DND-41 (cell line): ENCODE measurements at regions not wholly inside any gene's neighbourhood (a gene's known extent, or its start where the extent isn't known, plus 50 kb on each side); places are given as distances from the start of the nearest gene placed in this dataset.

Source experiments
- ATAC-seq: fragments of 200-7000 bp; cut with Tn5 transposase; 3 replicates; pipeline ENCODE4 v1.9.1; 2021; ENCODE audit warnings: low read depth; ENCODE audit not compliant: insufficient read depth
- DNase-seq: peaks from one replicate; pipeline ENCODE4 v3.0.0-alpha.2; 2020
- H2AFZ ChIP-seq: 2 replicates; pipeline ENCODE4 v1.6.0; 2012; ENCODE audit warnings: low read depth, low read length
- H3K27ac ChIP-seq: 2 replicates; pipeline ENCODE4 v1.5.1; 2012; ENCODE audit warnings: low read length, inconsistent platforms
- H3K27me3 ChIP-seq: fragments of 200-600 bp; sonication (generic); 2 replicates; pipeline ENCODE4 v1.6.0; 2012; ENCODE audit warnings: low read length, mild to moderate bottlenecking, inconsistent platforms; ENCODE audit not compliant: insufficient read depth, poor library complexity
- H3K36me3 ChIP-seq: 2 replicates; pipeline ENCODE4 v1.5.1; 2012; ENCODE audit warnings: low read length, inconsistent platforms; ENCODE audit not compliant: insufficient read depth
- H3K4me1 ChIP-seq: 2 replicates; pipeline ENCODE4 v1.5.1; 2012; ENCODE audit warnings: mild to moderate bottlenecking, low read length; ENCODE audit not compliant: insufficient read depth
- H3K4me2 ChIP-seq: 2 replicates; pipeline ENCODE4 v1.6.0; 2012; ENCODE audit warnings: mild to moderate bottlenecking, moderate library complexity, low read length, inconsistent platforms; ENCODE audit not compliant: insufficient read depth
- H3K4me3 ChIP-seq, 2 experiments: fragments of 200-600 bp in 1 of 2; shearing (Covaris generic) in 1 of 2; 2 replicates each; pipeline ENCODE4 v1.5.1; 2012 to 2016; ENCODE audit warnings: inconsistent platforms in 2 of 2, low read length in 2 of 2, mild to moderate bottlenecking in 2 of 2, low read depth in 1 of 2, moderate library complexity in 1 of 2
- H3K79me2 ChIP-seq: 2 replicates; pipeline ENCODE4 v1.6.0; 2012; ENCODE audit warnings: low read length, inconsistent platforms; ENCODE audit not compliant: insufficient read depth
- H3K9ac ChIP-seq: 2 replicates; pipeline ENCODE4 v1.6.0; 2012; ENCODE audit warnings: low read depth, mild to moderate bottlenecking, inconsistent platforms, low read length, moderate library complexity
- H3K9me3 ChIP-seq: 2 replicates; pipeline ENCODE4 v1.5.1; 2012; ENCODE audit warnings: low read length, moderate library complexity, mild to moderate bottlenecking, inconsistent platforms; ENCODE audit not compliant: insufficient read depth, severe bottlenecking
- H4K20me1 ChIP-seq: 2 replicates; pipeline ENCODE4 v1.6.0; 2012; ENCODE audit warnings: low read length; ENCODE audit not compliant: insufficient read depth
- EZH2 ChIP-seq: IDR thresholded peaks from 3 replicates; pipeline ENCODE4 v1.6.1; 2012; ENCODE audit warnings: borderline replicate concordance, low read depth, mild to moderate bottlenecking, moderate library complexity, low read length, inconsistent platforms; ENCODE audit not compliant: severe bottlenecking
- TF ChIP-seq, protein P1 (sequence below): IDR thresholded peaks from 2 replicates; pipeline ENCODE4 v1.5.1; 2012; ENCODE audit warnings: borderline replicate concordance, low read length, moderate library complexity, mild to moderate bottlenecking; ENCODE audit not compliant: poor library complexity, severe bottlenecking; ENCODE audit errors: extremely low read depth

DNA sequence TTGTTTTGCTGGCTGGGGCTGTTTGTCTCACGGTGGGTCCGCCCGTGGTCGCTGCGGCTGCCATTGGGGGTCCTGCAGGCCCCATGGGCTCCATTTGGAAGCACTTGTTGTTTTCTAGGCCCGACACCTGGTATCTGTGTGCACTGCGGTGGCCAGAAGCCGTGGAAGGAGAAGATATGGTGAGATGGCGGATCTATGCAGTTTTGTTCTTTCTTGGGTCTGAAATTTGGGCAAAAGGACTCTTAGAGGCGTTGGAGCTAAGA, 109.5 kb upstream of the SHH start:
- no peak overlapping the region for H2AFZ ChIP-seq
- no peaks in the 10 kb centered on the region for H3K9me3 ChIP-seq
- peaks cover 3% of the 10 kb centered on the region; the same call in 1 of the 2 replicates for H4K20me1 ChIP-seq
- no peak overlapping the region for H3K4me3 ChIP-seq
- H3K27me3 ChIP-seq, result peaks cover 1% of the 10 kb centered on the region
- no peaks in the 10 kb centered on the region for H3K36me3 ChIP-seq
- DNase-seq (no peak), ATAC-seq (no peak)
- no peak overlapping the region for H3K9ac ChIP-seq
- H3K4me1 ChIP-seq, result no peaks in the 10 kb centered on the region
- H3K79me2 ChIP-seq, result no peaks in the 10 kb centered on the region
- no peak overlapping the region for H3K27ac ChIP-seq
- TF ChIP-seq, protein P1, sequence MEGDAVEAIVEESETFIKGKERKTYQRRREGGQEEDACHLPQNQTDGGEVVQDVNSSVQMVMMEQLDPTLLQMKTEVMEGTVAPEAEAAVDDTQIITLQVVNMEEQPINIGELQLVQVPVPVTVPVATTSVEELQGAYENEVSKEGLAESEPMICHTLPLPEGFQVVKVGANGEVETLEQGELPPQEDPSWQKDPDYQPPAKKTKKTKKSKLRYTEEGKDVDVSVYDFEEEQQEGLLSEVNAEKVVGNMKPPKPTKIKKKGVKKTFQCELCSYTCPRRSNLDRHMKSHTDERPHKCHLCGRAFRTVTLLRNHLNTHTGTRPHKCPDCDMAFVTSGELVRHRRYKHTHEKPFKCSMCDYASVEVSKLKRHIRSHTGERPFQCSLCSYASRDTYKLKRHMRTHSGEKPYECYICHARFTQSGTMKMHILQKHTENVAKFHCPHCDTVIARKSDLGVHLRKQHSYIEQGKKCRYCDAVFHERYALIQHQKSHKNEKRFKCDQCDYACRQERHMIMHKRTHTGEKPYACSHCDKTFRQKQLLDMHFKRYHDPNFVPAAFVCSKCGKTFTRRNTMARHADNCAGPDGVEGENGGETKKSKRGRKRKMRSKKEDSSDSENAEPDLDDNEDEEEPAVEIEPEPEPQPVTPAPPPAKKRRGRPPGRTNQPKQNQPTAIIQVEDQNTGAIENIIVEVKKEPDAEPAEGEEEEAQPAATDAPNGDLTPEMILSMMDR, result no peak
- TF ChIP-seq EZH2, result no peak
- no peak overlapping the region for H3K4me2 ChIP-seq

DNA sequence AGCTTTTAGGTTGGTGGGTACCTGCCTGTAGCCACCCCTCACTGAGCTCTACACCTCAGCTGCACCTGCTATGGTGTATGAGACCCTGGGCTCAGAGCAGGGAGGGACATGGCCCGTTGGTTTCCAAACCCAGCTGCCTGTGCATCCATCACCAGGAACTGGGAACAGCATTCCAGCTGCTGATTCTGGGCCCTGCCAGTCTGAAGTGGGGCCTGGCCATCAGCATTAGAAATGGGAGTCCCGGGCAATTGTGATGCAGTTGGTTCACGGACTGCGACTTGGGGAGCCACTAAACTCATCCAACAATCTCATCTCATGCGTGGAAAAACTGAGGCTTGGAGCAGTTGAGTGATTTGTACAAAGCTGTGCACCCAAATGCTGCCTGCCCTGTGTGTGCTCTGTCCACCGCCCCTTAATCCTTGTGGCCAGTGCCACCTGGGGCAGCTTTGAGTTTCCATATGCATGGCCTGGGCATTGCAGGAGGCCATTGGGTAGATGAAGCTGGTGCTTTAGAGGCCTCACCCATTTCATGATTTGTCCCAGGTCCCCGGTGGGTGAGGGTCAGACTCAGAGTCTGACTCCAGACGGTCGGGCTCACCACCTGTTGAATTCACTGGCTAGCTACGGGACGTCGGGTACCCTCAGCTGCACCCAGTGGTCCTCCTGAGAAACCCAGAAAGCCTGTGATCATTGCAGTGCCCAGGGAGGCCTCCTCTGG, 109.0 kb upstream of the SHH start:
- Histone ChIP-seq H3K79me2 (no peaks in the 10 kb centered on the region), H3K4me3 (no peak overlapping the region), H3K36me3 (no peaks in the 10 kb centered on the region), H4K20me1 (peaks cover 3% of the 10 kb centered on the region; the same call in 1 of the 2 replicates), H3K9me3 (no peaks in the 10 kb centered on the region), H3K9ac (no peak overlapping the region), H2AFZ (no peak overlapping the region), H3K27me3 (no peaks in the 10 kb centered on the region), H3K27ac (no peak overlapping the region), H3K4me2 (no peak overlapping the region), H3K4me1 (no peaks in the 10 kb centered on the region)
- ATAC-seq (no peak), DNase-seq (no peak)
- TF ChIP-seq, protein P1, result no peak
- TF ChIP-seq EZH2, result no peak

GRCh38 chr7:155920068-155920461, 107.8 kb upstream of the SHH start:
- DNase-seq (no peak), ATAC-seq (no peak)
- no peak overlapping the region for H3K27ac ChIP-seq
- no peak overlapping the region for H3K4me2 ChIP-seq
- H3K4me1 ChIP-seq, result no peaks in the 10 kb centered on the region
- H3K27me3 ChIP-seq, result no peaks in the 10 kb centered on the region
- peaks cover 3% of the 10 kb centered on the region; the same call in 1 of the 2 replicates for H4K20me1 ChIP-seq
- H3K9ac ChIP-seq, result no peak overlapping the region
- H3K36me3 ChIP-seq, result no peaks in the 10 kb centered on the region
- H3K4me3 ChIP-seq, result no peak overlapping the region
- no peaks in the 10 kb centered on the region for H3K9me3 ChIP-seq
- TF ChIP-seq, protein P1, result no peak
- no peak for TF ChIP-seq EZH2
- no peaks in the 10 kb centered on the region for H3K79me2 ChIP-seq
- H2AFZ ChIP-seq, result no peak overlapping the region
